HG03064 (cell line): ENCODE measurements at regions not wholly inside any gene's neighbourhood (a gene's known extent, or its start where the extent isn't known, plus 50 kb on each side); places are given as distances from the start of the nearest gene placed in this dataset.
A peak's percentile ranks its signal among the peaks of the same experiment; 100 is the strongest.
"Not testable (repeated sequence)": the region's sequence is repeated elsewhere in the genome, so short reads cannot be mapped to it uniquely, and the experiment has no call there.

Experiments used
- ATAC-seq: cut with Tn5 transposase; IDR thresholded peaks from one replicate; pipeline ENCODE4 v1.9.1; 2021; ENCODE audit warnings: low read depth; ENCODE audit not compliant: unreplicated experiment

DNA sequence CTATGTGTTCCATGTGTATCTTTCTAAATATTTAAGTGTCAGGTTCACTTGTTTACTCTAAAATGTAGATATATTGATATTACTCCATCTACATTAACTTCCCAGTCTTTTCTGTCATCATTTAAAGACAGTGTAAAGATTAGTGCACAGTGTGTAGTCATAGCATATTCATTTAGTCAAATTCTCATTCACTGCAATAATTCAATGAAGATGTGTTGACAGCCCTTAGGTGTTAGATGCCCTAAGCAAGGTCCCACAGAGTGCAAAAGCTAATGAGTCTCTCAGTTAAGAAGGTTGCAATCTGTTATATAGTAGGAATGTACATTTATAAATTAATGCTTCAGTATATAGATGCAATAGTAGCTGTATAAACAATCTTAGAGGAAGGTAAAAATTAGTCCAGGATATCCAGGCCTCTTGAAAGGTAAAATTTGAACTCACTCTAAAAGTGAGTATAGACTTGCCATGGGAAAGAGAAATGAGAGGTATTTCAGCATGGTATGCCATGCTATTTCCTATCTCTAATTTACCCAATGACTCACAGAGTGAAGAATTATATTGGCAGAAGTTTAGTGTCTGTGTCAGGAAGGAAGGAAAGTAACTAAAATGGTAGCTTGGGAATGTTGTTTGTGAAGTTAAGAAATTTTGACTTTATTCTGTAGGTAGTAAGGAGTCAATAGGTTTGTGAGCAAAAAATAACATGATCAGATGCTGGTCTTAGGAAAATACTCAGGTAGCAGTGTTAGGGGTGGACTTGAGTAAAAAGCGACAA lies 969.9 kb upstream of the CITED2 start:
- no peak for ATAC-seq

DNA sequence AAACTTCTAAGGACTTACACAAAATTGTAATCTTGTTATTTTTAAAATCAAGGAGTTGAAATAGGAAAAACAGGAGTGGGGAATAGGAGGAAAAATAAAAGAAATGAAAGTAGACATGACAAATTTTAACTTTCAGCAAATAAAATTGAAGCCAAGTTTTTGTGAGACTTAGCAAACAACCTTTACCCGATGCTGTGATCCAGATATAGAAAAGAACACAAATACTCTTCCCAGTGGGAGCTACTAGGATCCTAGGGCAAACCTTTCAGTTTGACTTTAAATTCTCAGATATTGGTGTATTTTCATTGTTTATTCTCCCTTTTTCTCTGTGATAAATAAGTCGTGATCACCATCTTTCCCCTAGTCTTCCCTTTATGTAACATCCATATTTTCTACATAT lies 968.7 kb upstream of the CITED2 start:
- ATAC-seq: no peak

DNA sequence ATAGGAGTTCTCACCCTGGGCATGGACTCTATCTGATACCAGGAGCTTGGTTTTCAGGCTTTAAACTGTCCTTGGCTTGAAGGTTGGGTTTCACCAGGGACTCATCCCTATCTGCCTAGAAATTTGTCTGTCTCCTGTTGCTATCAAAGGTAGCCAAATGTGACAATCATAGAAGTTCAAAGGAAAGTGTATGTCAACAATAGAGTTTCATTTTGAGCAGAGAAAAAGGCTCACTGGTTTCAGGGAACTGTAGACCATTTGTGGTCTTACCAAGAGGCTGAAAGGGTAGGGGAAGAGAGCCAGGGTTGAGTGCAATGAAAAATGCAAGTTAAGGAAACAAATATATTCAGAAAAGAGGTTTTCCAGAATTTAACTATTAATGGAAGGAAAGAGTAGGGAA lies 966.8 kb upstream of the CITED2 start:
- no peak for ATAC-seq

DNA sequence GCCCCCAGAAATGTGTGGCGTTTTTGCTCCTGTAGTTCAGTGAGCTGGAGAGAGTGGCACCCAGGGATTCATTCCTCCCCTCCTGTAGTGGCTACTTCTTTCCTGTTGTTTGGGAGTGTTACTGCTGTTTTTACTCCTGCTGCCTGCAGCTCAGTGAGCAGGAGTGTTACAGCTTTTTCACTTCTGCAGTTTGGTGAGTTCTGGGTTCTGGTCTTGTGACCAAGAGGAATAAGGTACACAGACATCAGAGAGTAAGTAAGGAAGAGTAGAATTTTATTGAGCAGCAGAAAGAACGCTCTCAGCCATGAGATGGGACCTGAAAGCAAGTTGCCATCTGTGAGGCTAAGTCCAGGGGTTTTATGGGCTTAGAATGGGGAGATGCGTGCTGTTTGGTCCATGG lies 966.3 kb upstream of the CITED2 start:
- no peak for ATAC-seq

DNA sequence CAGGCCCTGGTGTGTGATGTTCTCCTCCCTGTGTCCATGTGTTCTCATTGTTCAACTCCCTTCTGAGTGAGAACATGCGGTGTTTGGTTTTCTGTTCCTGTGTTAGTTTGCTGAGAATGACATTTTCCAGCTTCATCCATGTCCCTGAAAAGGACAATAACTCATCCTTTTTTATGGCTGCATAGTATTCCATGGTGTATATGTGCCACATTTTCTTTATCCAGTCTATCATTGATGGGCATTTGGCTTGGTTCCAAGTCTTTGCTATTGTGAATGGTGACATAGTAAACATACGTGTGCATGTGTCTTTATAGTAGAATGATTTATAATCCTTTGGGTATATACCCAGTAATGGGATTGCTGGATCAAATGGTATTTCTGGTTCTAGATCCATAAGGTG lies 964.6 kb upstream of the CITED2 start:
- ATAC-seq: not testable (repeated sequence)

DNA sequence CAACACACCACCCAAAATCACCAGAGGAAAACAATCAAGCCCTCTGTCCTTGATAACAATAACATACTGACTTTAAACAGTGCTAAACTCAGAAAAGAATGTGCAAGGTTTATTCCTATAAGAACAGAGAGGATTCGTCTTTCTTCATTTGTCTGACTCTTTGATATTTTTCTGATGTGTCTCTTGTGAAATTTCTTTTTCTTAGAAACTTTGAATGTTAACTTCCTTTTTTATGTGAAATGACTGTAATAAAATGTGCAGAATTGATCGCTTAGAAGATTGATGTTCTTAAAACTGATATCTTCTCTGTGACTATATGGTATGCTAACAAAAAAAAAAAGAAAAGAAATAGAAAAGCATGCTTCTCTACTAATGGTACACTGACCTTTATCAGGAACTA lies 947.4 kb upstream of the CITED2 start:
- ATAC-seq: no peak

DNA sequence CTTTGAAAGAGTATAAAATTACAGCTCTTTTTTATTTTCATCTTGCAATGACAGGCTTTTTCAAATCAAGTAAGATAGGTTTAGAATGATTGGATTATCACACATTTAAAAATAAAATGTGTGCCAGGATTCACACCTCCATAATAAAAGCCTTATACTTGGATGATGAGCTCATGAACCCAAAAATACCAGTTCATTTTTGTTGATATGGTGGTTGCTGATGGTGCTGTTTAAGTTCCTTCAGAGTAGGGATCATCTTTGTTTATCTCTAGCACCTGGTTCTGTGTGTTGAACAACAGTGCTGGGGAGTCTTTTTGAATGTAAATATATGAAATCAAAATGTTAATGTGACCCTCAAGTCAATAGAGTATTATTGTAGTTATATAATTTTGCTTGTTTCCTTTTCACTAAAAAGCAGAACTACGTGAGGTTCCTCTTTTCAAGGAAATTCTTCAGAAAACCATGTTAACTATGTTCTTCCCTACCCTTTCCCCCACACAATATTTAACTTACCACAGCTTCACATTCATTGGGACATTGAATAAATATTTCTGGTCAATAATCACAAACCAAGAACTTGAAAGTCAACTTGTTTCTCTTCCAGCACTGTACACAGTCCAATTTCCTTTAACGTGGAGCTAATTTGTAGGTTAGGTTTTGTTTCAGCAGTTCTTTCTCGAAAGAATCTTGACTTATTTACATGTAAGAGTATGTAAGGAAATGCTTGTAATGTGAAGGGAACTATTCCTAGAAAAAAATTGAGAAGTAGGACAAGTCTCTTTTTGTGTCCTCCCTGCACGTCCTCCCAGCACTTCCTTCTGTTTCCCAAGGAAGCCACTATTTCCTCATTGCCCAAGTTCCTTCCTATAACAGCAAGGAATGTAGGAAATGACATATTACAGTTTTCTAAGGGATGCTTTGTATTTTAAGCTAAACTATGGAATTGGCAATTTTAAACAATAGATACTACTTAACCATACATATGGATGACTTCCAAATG lies 945.9 kb upstream of the CITED2 start:
- no peak for ATAC-seq

DNA sequence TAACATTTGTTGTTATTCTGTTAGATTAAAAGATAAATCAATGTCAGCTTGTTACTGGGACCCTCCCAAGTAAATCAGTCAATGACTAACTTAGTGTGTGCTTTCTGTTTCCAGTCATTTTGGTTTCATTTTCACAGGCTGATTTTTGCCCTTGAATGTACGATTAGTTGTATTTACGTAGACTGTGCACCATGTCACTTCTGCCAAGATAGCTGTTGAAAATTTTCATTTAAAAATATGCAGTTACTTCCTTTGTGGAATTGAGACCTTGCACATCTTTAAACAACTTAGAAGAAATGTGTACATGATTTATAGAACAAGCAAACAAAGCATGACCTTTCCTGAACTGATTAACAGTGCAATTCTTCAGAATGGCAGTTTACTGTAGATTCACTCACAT lies 944.8 kb upstream of the CITED2 start:
- ATAC-seq: peak; percentile 72

DNA sequence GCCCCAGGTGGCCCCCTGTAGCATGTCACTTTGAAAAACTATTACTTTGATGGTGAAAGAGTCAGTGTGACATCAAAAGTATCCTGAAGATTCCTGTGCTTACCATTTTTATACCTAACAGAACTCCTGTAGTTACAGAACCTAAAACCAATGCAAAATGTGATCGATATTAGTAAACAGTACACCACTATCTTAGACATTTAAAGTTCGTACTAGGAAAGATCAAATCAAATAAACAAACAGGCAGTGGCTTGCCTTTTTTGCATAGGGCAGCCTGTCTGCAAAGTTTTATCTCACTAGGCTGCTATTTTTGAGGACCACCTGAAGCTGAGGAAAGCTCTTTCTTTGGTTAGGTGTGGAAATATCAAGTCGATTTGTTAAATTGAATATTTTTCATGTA lies 944.0 kb upstream of the CITED2 start:
- no peak for ATAC-seq

DNA sequence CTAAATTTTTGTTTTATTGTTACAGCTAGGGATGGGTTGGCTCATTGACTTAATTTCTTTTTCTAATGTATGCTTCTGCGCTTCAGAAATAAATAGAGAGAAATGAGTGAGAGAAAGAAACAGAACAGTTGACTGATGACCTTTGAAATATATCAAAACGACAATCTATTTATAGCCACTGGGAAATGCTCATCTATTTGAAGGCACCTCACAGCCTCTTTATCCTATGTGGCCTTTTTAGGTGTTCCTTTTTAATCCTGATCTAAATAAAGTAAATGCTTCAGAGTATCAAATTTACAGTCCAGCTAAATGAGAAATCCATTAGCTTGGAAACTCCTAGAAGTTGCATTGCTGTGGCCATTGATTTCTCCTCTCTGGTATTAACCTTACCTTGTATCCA lies 943.5 kb upstream of the CITED2 start:
- ATAC-seq: no peak

DNA sequence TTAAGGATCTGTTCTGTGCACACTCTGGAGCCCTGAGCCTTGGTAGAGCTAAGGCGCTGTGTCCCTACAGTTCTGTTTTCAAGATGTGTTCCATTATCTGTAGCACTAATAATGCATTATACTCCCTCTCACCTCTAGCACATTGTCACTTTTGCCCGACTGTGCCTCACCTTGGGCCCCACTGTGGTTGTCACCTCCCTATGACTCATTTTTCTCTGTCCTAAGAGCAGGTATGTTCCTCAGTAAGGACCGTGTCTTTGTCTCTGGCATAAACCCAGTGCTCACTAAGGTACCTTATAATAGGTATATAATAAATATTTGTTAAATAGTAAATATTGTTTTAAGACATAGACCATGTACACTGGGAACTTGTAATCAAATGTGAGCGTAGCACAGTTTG lies 942.5 kb upstream of the CITED2 start:
- ATAC-seq: no peak

DNA sequence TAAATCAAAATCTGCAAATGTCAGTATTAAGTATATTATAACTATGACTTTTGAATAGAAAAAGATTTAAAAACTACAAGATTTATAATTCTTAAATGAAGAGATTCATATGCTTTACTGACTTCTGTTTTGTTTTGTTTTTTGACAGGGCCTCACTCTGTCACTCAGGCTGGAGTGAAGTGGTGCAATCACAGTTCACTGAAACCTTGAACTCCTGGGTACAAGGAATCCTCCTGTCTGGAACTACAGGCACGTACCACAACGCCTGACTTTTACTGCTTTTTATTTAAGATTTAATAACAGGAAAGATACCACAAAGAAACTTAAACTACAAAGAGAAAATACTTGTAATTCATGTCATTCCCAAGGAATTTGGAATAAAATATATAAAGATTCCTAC lies 940.2 kb upstream of the CITED2 start:
- ATAC-seq: no peak

DNA sequence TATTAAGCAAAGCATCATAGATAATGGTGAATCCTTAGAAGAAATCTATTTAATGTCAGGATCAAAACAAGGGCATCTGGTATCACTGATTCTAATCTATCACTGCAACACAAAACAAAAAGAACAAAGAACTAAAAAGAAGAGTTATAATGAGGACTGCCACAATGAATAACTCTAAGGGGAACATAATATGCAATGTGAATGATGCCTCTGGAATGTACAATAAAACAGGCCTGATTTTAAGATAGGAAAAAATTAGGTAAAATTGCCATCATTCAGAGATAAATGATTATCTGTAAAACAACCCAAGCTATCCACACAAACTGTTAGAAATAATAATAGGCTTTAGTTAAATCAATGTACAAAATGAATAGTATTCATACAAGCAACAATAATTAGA lies 936.7 kb upstream of the CITED2 start:
- no peak for ATAC-seq

DNA sequence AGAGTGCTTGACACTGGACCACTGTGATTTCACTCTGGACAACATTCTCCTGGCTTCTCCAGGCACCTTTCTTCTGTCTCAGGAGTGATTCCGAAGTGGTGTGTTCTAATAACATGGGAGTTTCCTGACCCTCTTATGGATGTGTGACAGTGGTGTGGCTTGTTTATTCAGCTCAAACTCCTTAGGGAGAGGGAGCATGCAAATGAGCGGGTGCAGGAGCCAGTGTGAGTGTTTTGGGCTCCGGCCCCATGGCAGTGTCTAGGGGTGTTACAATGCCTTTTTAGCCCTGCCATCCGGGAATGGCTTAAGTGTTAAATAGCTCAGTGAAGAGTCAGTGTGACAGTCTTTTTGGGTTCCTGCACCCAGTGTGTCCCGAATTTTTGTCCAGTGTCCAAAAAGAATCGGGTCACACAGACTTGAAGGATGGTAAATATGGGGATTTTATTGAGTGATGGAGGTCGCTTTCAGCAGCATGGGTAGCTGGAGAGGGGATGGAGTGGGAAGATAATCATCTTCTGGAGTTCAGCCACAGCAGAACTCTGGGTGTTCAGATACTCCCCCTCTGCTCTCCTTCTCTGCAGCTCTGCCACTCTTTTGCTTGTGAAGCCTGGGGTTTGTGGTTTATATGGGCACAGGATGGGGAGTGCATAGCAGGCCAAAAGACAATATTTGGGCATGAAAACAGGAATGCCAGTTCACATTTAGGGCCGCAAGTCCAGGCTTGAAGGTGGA lies 928.9 kb upstream of the CITED2 start:
- ATAC-seq: no peak

DNA sequence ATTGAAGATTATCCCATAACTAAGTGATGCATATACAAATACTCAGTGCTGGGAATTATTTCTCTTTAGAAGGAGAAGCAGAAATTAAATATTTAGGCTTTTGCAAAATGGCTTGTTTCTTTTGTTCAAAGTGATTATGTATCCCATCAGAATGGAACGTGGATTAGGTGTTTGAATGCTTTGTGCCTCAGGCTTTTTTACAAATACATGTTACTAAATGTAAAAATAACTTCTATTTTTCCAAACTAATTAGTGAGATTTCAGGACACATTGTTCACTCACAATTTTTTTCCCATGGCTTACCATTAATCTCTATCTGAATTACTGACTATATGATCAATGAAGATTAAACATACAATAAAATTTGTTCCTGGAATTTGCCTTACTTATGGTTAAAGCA lies 925.9 kb upstream of the CITED2 start:
- ATAC-seq: no peak

DNA sequence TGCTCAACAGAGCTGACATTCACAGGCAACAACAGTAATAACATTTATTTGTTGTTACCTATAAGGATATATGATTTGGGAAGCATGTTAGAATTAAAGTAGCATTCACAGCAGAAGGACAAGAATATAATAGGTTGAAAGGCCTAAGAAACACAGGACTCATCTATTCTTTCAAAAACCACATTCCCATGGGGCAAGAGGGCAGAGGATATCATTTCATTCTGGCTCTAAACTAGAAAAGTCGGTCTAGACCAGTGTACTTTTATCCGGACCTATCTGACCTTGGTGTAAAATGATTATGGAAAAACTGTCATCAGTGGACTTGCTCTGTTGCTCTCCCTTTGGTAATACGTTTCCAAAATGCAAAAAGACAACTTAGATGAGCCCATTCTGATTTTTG lies 914.7 kb upstream of the CITED2 start:
- no peak for ATAC-seq

DNA sequence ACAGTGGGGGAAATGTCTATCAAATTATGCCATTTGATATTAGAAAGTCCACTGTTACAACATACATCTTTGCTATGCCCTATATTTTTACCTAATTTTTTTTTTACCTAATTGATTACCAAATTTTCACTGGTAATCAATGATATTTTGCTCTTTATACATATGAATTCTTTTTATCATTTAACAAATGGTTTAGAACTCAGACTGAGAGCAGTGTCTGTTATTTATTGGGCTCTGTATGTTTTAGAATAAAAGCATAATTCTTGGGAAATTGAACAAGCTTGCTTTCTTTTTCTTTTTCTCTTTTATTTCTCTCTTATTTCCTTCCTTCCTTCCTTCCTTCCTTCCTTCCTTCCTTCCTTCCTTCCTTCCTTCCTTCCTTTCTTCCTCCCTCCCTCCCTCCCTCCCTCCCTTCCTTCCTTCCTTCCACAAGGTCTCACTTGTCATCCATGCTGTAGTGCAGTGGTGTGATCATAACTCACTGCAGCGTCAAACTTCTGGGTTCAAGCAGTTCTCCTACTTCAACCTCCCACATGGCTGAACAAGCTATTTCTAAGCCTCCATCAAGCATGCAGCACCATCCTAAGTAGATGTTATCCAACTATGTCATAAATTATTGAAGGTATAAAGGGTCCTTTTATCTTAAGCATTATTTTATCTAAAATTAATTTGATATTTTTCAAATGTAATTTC lies 911.7 kb upstream of the CITED2 start:
- ATAC-seq: no peak

DNA sequence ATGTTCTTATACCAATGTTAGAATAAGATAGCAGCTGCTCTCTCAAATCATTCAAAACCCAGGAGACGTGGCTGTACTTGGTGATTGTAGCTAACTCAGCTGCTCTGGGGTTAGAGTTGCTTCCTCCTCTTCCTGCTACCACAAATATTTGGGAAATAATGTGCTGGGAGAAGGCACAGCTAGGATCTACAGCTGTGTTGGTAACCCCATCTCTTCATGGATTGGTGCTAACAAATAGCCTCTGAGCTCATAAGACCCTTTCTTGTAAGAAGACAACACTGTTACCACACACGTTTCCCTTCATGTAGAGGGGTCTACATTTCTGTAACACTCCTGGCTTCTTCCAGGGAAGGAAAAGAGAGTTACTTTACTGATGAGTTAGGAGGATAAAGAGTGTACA lies 911.0 kb upstream of the CITED2 start:
- no peak for ATAC-seq

DNA sequence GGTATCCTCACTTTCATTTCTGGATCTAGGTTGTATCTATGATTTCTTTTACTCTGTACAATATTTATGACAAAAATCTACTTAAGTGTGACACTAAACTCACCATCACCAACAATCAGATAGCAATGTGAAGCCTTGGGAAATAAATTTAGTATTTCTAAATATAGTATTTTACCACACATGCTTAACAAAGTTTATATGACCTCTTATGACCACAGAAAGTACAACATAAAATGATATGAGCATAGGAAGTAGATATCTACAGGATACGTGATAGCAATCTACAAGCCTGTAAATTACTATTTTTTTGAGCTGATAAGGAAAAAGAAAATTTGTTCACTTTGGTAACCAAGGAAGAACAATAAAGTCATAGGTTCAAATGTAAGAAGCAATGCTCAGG lies 910.4 kb upstream of the CITED2 start:
- no peak for ATAC-seq

DNA sequence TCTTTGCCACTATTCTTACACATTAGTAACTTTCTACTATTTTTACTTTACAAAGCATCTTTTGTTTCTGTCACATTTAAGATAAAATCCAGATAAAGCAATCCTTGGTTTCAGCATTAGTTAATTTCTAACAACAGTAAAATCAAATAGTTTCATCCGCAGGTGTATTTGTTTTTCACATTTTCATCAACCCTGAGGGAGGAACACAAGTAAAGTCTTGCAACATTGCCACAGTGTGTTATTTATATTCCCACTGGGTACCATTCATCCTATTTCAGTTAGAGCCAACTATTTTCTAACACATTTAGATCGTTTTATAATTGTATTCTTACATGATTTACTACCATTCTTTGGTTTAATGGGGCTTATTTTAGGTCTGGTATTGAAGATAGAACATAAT lies 908.7 kb upstream of the CITED2 start:
- ATAC-seq: no peak

DNA sequence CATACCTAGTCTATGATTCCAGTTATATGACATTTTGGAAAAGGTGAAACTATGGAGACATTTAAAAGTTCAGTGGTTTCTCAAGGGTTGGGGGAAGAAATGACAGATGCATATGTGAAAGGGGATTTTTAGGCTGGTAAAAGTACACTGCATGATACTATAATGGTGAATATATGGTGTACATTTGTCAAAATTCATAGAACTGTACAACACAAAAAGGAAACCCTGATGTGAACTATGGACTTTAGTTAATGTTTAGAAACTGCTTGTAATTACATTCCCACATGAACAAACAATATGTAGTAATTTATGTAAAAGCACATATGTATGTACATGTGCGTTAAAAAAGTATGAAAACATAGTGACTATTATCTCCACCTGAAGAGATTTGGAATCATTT lies 907.3 kb upstream of the CITED2 start:
- ATAC-seq: no peak
